ENCODE measurements at regions not wholly inside any gene's neighbourhood (a gene's known extent, or its start where the extent isn't known, plus 50 kb on each side); places are given as distances from the start of the nearest gene placed in this dataset.

DNA sequence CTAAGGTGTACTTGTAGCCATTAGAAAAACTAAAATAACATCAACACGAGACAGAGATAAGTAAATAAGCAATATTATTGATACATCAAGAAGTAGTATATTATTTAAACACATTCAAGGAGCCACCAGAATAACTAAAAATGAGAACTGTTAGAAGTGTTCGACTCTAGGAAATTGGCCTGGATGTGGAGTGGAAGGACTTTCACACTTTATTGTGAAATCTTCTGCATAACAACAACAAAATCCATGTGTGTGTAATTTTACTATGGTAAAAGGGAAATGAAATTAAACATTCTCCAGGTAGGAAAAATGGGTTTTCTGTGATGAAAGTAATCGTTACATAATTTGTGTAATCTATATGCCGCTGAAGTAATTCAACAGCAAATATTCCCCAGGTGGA is 96.3 kb upstream of the RNF152 start:
- no peak for DNase-seq

DNA sequence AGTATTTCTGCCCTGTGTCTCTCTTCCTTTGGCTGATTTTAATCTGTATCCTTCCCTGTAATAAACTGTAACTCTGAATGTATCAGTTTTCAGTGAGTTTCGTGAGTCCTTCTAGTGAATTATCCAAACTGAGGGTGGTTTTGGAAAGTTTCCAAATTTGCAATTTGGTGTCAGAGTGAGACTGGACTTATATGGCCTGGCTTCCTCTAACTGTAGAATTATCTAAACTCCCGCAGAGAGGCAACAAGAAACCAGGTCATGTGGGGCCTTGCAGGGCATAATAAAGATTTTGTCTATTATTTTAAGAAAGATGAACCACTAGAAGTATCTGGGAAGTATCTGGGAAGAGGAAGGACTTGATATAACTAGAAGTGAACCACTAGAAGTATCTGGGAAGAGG is 95.3 kb upstream of the RNF152 start:
- no peak for DNase-seq

DNA sequence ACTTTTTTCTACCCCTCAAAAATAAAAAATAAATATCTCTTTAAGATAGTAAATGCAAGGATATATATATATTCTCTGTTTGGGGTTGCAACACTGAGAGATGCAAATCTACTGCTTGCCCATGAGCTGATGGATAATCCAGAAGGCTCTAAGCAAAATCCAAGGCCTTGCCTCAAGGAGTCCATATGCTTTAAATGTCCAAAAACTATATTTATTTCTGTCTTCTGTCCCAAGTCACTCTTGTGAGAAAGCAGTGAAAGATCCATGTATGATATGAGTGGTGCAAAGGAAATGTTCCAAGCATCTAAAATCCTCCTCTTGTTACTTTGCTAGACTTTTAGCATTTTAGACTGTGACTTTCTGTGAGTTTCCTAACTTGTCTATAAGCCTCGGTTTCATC is 92.9 kb upstream of the RNF152 start:
- no peak for DNase-seq

DNA sequence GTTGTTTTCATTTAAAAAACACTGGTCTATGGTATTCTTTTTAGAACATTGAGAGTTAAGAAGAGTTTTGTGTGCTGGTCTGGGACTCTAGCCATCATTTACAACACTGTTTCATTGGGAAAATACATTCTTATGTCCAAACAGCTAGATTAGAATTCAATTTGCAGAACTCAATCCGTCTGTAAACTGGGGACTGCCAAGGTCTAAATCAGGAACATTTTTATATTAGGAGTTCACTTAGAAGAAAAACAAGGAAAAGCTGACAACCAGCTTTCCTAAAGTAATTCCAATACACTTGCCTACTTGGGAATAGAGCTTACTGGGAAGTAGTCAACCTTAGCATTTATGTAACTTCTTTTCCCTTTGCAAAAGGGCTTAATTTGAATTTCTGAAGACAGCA is 91.5 kb upstream of the RNF152 start:
- DNase-seq = no peak

DNA sequence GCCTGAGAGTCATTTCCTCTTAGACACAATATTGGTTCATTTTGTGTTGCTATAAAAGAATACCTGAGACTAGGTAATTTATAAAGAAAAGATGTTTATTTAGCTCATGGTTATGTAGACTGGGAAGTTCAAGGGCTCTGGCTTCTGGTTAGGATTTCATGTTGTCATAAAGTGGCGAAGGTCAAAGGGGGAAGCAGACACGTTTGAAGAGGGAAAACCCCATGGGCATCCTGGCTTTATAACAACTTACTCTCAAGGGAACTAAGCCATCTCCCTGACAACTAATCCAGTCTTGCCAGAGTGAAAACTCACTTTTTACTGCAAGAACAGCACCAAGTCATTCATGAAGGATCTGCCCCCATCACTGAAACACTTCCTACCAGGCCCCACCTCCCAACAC is 89.7 kb upstream of the RNF152 start:
- no peak for DNase-seq

DNA sequence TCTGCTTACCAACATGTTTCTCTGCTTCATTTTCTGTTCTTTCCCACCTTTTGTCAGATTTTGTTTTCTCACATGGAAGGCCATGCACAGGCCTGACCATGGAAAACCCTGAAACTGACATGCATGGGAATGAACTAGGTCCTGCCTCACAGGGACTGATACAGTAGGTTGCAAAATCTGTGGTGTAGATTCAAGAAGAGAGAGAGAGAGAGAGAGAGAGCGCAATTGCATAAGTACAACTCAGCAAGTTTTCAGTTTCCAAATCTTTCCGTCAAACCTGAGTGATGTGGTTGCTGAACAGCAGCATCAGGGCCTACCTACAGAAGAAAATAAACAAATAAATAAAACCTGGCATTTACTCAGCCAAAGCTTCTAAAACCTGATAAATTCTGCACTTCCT is 87.5 kb upstream of the RNF152 start:
- DNase-seq = no peak

DNA sequence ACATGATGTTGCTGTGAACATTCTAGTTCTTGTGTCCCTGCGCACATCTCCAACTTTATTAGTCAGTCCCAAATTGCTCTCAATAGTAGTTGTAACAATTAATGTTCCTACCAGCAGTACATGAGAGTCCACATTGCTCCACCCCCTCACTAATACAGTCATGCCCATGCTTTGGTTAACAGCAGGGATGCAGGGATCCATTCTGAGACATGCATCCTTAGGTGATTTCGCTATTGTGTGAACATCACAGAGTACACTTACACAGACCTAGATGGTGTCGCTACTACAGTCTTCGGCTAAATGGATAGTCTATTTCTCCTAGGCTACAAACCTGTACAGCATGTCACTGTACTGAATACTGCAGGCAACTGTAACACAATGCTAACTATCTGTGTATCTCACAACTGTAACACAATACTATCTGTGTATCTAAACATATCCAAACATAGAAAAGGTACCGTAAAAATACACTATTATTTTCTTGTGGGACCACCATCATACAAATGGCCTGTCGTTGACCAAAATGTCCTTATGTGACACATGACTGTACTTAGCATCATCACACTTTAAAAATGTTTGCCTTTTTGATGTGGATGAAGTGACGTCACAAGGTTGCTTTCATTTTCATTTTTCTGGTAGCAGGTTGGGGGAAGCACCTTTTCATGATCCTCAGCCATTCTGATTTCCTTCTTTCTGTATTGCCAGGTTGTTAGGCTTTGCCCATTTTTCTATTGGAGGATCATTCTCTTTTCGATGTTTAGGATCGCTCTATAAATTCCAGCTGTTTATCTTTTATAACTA is 82.9 kb upstream of the RNF152 start:
- peak; percentile 33 for DNase-seq

- DNase-seq = no peak
These were observed 80.7 kb upstream of the RNF152 start for GRCh38 chr18:61973273-61974115.

GRCh38 chr18:61972389-61973264 is 79.8 kb upstream of the RNF152 start:
- peak; percentile 87 for DNase-seq

GRCh38 chr18:61967252-61967891 is 74.6 kb upstream of the RNF152 start:
- no peak for DNase-seq

DNA sequence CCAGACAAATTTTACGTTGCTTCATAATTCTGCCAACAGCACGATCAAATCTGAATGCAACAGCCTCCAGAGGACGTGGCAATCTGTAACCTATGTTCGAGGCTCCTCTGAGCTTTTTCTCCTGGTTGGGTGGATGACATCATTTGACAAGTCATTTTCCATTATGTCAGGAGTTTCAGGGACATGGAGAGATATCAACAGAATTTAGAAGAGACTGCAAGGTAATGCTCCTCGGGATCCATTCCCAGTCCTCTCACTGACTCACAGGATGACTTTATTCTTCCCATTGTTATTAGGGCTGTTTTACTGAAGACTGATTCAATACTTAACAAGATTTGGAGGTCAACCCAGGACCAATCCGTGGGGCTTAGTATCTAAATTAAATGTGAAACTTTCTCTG is 72.5 kb upstream of the RNF152 start:
- DNase-seq = no peak

- no peak for DNase-seq
These were observed 71.8 kb upstream of the RNF152 start for GRCh38 chr18:61964616-61965015.

DNA sequence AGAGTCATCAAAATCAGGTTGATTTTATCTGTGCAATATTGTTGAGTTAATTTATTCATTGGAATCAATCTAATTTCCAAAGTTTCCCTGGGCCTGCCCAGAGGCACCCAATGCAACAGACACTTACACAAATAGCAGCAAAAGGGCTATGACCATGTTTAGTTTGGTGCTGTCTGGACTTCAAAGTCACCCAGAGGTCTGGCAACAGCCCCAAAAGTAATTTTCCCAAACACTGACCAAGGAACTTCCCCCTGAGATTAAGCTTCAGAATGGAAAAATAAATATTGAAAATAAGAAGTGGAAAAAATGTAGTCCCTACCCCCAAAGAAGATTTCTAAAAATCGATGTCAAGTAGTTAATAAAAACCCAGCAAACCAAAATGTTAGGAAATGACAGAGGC is 70.9 kb upstream of the RNF152 start:
- no peak for DNase-seq

DNA sequence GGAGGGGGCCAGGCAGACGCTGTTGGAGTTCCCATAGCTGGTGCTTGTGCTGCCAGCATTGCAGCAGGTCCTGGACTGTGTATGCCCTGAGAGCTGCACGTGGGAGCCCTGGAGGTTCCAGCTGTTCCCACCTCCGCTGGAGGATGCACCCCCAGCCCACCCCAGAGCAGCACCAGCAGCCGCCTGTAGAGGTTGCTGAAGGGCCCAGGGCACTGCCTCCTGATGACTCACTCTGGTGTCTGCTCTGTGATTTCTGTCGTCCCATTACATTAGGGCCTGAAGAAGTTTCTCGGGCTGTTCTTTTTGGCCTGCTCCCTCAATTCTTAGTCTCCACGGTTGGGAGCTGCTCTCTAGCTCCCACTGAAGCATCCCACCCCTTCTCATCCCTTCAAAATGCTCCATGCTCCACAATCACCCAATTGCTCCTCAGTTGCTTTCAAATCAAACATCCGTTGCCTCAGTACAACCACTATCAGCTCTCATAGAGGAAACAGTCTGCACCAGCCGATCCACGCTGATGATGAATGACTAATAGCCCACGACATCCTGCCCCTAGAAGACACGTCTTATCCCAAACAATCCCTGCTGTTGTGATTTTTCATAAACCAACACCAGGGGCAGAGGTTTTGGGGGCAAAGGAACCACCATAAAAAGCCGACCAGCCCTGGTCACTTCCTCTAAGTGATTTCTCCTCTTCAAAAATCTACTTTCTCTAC is 65.2 kb upstream of the RNF152 start:
- no peak for DNase-seq

DNA sequence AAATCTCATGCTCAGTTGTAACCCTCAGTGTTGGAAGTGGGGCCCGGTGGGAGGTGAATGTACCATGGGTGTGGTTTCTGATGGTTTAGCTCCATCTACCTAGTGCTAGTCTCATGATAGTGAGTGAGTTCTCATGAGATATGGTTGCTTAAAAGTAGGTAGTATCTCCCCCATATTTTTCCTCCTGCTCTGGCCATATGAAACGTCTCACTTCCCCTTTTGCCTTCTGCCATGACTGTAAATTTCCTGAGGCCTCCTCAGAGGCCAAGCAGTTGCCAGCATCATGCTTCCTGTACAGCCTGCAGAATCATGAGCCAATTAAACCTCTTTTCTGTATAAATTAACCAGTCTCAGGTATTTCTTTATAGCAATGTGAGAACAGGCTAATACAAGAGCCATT is 62.8 kb upstream of the RNF152 start:
- DNase-seq = peak; percentile 66

DNA sequence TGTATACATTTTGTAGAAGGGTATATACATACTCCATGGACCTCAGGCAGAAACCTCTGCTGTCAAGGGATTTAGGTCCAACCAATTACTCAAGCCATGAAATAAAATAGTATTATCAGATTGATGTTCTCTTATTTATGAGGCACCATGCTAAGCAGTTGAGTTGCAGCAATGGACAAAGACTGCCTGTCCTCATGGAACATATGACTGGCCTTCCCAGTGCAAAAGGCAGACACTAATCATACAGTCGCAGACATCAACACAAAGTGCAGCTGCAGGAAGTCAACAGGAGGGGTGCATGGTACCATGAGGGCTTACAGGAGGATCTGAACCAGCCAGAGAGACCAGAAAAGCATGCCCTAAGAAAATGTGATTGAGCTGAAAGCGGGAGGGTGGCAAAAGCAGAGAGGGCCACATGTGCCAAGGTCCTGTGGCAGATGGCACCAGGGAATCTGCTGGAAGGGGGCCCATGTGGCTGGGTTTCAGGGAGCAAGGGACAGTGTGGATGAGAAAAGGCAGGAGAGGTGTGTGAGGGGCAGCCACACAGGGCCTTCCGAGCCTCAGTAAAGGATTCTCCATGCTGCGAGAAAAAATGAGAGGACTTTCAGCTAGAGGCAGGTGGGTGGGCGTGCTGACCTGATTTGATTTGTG is 61.4 kb upstream of the RNF152 start:
- no peak for DNase-seq

DNA sequence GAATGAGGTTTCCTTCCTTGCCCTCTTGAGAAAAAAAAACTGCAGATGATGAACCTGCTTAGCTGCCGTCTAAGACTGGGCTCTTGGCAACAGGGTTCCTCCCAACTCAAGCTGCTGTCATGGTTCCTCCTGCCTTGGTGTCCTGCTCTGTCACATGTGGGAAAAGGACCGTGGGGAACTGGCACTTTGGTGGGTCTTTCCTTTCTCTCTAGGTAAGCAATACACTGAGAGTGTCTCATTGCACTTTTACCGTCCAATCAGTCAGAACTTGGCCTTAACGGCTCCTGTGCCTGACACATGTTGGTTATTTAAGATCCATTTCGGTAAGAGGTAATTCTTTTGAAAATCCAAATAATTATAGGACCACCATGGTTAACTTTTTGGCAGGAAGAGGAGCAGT is 60.8 kb upstream of the RNF152 start:
- no peak for DNase-seq

- no peak for DNase-seq
These were observed 60.4 kb upstream of the RNF152 start for GRCh38 chr18:61953161-61953560.

GRCh38 chr18:61951396-61951795 is 58.6 kb upstream of the RNF152 start:
- DNase-seq = no peak

DNA sequence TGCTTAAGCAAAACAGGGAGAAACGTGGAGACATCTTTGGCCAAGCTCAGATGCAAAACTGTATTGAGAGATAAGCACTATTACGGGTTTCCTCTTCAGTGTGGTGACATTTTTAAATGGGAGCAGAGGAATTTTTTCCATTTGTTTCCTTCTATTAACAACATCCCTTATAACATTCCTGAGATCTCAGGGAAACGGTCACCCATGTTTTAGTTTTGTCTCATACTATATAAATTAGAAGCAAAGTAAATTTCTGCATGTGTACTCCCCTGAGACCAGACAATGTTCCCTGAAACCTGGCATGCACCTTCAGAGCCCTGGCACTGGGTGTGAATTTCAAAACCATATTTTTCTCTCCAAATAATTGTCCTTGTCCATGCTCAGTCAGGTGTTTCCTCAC is 57.6 kb upstream of the RNF152 start:
- no peak for DNase-seq

DNA sequence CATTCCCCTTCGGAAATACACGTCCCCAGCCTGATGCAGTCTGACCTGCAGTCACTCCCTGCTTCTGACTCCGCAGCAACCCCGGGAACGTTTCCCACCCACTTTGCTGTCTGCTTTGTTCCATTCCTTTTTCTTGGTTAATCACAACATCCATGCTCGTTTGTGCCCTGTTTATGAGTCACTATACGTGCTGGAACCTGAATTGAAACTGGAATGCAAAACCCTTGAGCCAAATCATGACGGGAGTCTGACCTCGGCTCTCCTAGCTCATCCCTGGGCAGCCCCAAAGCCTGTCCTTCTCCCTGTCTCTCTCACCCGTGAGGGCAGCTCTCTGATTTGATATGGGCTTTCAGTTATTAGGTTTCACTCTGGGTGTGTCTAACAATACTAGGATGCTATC is 57.1 kb upstream of the RNF152 start:
- no peak for DNase-seq

All from RPMI8226 (cell line).